Activated T-helper 2 cell treated with anti-CD3 and anti-CD28 coated beads, Interferon-gamma antibody, Interleukin-2, Interleukin-4, amounts not matched to agents 10 μg/mL and 5 μg/mL and 100 μg/mL, durations not matched to agents 14 hours and 24 hours and 36 hours (primary cell): ENCODE measurements at regions not wholly inside any gene's neighbourhood (a gene's known extent, or its start where the extent isn't known, plus 50 kb on each side); places are given as distances from the start of the nearest gene placed in this dataset.

Source experiments
- DNase-seq: peaks from one replicate; pipeline ENCODE4 v3.0.0; 2021; ENCODE audit warnings: low spot score
- H3K27ac Mint-ChIP-seq: one replicate; pipeline ENCODE4 v1.8.0; 2021; ENCODE audit warnings: mixed read lengths
- H3K27me3 Mint-ChIP-seq: one replicate; pipeline ENCODE4 v1.8.0; 2021; ENCODE audit warnings: low read depth, mixed read lengths
- H3K36me3 Mint-ChIP-seq: one replicate; pipeline ENCODE4 v1.8.0; 2021; ENCODE audit warnings: low read depth, mixed read lengths
- H3K4me1 Mint-ChIP-seq: one replicate; pipeline ENCODE4 v1.8.0; 2021; ENCODE audit warnings: low read depth, mixed read lengths
- H3K4me3 Mint-ChIP-seq: one replicate; pipeline ENCODE4 v1.8.0; 2021; ENCODE audit warnings: low read depth, mild to moderate bottlenecking, moderate library complexity, mixed read lengths
- H3K9me3 Mint-ChIP-seq: one replicate; pipeline ENCODE4 v1.8.0; 2021; ENCODE audit warnings: mixed read lengths
- intact Hi-C: fragments of 100-400 bp; cut with micrococcal nuclease; formaldehyde crosslinking; loops from one replicate; pipeline ENCODE4 v1.15.1; 2023

GRCh38 chr5:168234133-168234532 is 57.3 kb upstream of the WWC1 start:
- H3K36me3 Mint-ChIP-seq: no peaks in the 10 kb centered on the region
- no peak overlapping the region for H3K27ac Mint-ChIP-seq
- intact Hi-C loops: no loop called here
- no peak for DNase-seq
- peaks cover 15% of the 10 kb centered on the region for H3K27me3 Mint-ChIP-seq
- no peak overlapping the region for H3K4me3 Mint-ChIP-seq
- no peaks in the 10 kb centered on the region for H3K9me3 Mint-ChIP-seq
- H3K4me1 Mint-ChIP-seq: peaks cover 1% of the 10 kb centered on the region

GRCh38 chr5:168238463-168238862 is 53.0 kb upstream of the WWC1 start:
- H3K36me3 Mint-ChIP-seq: no peaks in the 10 kb centered on the region
- no peak for DNase-seq
- no peak overlapping the region for H3K4me3 Mint-ChIP-seq
- H3K4me1 Mint-ChIP-seq: no peaks in the 10 kb centered on the region
- H3K27ac Mint-ChIP-seq: no peak overlapping the region
- H3K27me3 Mint-ChIP-seq: peaks cover 1% of the 10 kb centered on the region
- intact Hi-C loops: no loop called here
- H3K9me3 Mint-ChIP-seq: no peaks in the 10 kb centered on the region

GRCh38 chr5:168239325-168239724 is 52.1 kb upstream of the WWC1 start:
- intact Hi-C loops: no loop called here
- Mint-ChIP-seq H3K36me3 (no peaks in the 10 kb centered on the region), H3K27ac (no peak overlapping the region), H3K9me3 (no peaks in the 10 kb centered on the region), H3K27me3 (peaks cover 1% of the 10 kb centered on the region), H3K4me3 (no peak overlapping the region), H3K4me1 (no peaks in the 10 kb centered on the region)
- no peak for DNase-seq
